HG03196 (cell line): ENCODE measurements at regions not wholly inside any gene's neighbourhood (a gene's known extent, or its start where the extent isn't known, plus 50 kb on each side); places are given as distances from the start of the nearest gene placed in this dataset.

Experiments
- ATAC-seq: cut with Tn5 transposase; IDR thresholded peaks from one replicate; pipeline ENCODE4 v1.9.1; 2021; ENCODE audit not compliant: unreplicated experiment

DNA sequence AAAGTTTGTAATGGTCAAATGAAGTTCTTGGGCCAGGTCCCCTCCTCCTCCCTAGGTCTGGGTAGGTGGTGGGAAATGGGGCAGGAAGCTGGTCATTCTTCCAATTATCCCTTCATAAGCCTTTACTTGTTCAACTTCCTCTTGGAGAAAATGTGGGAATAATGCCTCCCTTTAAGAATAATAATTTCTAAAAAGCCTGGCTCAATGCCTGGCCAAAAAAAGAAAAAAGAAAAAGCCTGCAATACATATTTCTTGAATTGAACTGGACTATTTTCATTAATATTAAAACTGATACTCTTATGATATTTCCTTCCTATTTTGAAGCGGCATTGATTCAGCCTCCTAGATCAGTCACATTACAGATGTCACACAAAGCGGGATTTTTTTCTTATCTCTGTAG is 600.9 kb downstream of the CCDC171 start:
- ATAC-seq: no peak

GRCh38 chr9:16154521-16155078 is 601.8 kb downstream of the CCDC171 start:
- no peak for ATAC-seq

GRCh38 chr9:16155878-16156277 is 603.0 kb downstream of the CCDC171 start:
- no peak for ATAC-seq

DNA sequence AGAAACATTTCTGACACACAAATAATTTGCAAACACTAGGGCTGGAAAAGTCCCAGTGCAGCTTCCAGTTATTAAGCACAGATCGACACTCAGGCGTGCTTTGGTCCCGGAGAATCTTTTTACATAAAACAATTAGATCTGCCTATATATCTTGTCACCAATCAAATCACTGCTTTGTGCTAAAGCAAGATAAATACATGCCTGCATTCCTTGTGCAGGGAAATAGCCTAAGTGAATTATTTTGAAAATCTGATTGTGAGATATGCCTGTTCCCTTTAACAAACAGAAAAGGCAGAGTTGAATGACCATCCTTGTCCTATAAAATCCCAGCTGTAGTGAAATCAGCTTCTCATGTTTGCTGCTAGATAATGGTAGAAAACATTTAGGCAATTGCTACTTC is 604.4 kb downstream of the CCDC171 start:
- ATAC-seq: no peak

- no peak for ATAC-seq
Measured at GRCh38 chr9:16157651-16158050, 604.8 kb downstream of the CCDC171 start.

GRCh38 chr9:16158093-16158492 is 605.2 kb downstream of the CCDC171 start:
- no peak for ATAC-seq

GRCh38 chr9:16161483-16161882 is 608.6 kb downstream of the CCDC171 start:
- no peak for ATAC-seq

GRCh38 chr9:16170119-16170518 is 617.3 kb downstream of the CCDC171 start:
- ATAC-seq: no peak

- ATAC-seq: no peak
Measured at GRCh38 chr9:16171911-16172310, 619.1 kb downstream of the CCDC171 start.

- ATAC-seq: no peak
Measured at GRCh38 chr9:16172796-16173195, 620.0 kb downstream of the CCDC171 start.

GRCh38 chr9:16174915-16175314 is 622.1 kb downstream of the CCDC171 start:
- no peak for ATAC-seq

GRCh38 chr9:16175461-16175860 is 622.6 kb downstream of the CCDC171 start:
- ATAC-seq: no peak

GRCh38 chr9:16178294-16178693 is 625.5 kb downstream of the CCDC171 start:
- ATAC-seq: no peak

GRCh38 chr9:16179566-16179965 is 626.7 kb downstream of the CCDC171 start:
- ATAC-seq: no peak

- ATAC-seq: no peak
Measured at GRCh38 chr9:16180091-16180490, 627.2 kb downstream of the CCDC171 start.

GRCh38 chr9:16180546-16180945 is 627.7 kb downstream of the CCDC171 start:
- no peak for ATAC-seq

DNA sequence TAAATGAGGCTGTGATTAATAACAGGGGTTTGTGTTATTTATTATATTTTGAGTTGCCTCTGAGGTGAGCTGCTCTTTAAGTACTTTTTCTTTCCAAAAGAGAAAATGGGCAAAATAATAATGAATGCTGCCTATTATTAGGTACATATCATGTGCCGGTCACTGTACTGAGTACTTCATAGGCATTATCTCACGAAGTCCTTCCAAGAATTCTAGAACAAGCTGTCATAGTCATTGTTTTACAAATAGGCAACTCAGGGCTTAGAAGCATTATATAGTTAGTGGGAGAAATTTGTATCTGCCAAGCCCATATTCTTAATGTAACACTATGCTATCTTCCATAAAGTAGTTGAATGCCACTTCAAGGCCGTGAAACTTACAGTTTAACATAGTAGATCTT is 628.7 kb downstream of the CCDC171 start:
- no peak for ATAC-seq

DNA sequence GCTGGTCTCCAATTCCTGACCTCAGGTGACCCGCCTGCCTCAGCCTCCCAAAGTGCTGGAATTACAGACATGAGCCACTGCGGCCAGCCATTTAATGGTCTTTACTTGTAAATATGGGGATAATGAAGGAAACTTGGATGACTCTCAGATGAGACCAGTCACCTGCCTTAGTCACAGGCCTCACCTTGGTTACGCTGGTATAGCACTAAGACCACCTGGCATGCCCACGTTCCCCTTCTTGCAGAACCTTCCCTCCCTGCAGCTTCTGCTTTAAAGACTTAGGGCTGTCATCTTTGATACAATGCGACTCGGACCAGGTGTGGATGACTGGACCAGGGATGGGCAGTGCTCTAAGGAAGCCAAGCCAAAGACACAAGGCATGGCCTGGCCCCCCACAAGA is 629.9 kb downstream of the CCDC171 start:
- ATAC-seq: no peak

GRCh38 chr9:16184964-16185646 is 632.3 kb downstream of the CCDC171 start:
- no peak for ATAC-seq

DNA sequence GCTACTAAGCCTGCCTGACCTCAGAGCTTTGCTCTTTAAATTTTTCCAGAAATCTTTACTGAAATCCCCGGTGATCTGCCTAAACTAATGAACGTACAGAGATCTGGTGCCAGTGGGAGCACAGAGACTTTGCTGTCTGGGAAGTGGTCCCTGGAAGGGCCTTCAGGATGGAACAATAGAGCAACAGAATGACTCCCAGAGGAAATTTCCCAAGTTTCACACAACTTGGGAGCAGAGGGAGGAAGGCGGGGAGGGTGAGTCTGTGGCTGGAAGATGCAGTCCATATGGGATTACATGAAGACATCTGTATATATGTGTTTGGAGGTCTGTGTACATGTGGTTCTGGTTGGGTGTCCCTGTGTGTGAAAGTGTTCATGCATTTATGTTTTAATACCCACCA is 638.3 kb downstream of the CCDC171 start:
- no peak for ATAC-seq

GRCh38 chr9:16191691-16192402 is 639.0 kb downstream of the CCDC171 start:
- ATAC-seq: no peak

- ATAC-seq: no peak
Measured at GRCh38 chr9:16192403-16193017, 639.7 kb downstream of the CCDC171 start.
